ENCODE measurements at regions not wholly inside any gene's neighbourhood (a gene's known extent, or its start where the extent isn't known, plus 50 kb on each side); places are given as distances from the start of the nearest gene placed in this dataset.

DNA sequence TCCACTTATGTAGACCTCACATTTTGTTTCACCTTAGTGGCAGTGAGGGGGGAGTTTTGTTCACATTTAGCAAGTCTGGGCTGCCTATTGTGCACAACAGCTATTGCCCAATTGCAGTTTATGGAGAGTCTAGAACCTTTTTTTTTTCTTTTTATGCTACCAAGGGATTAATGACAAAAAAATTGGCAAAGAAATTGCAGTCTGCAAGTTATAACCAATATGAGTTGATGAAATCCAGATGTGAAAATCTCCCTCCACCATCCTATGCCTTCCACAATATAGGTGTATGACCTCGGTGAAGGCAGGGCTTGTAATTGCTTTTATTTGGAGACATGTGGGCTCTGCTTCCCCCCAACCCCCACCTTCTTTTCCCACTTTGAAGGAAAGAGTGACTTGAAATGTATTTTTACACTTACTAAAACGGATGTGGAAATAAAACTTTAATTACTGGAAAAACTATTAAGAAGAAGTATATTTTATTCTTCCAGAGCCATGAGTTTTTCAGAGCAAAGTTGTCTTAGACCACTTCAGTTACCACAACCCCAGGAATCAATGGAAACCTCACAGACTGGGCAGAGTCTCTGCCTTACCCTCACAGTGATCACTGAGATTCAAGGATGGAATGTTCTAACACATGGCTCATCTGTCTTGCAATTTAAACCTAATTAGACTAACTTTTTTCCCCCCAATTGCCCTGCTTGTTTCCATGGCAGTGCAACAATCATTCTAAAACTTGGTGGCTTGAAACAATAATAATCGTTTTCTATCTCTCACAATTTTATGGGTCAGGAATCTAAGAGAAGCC lies 120.8 kb upstream of the SLC5A12 start:
- DNase-seq (ENCODE audit: insufficient read length, low spot score, missing footprints), result no peak
- no peaks in the 10 kb centered on the region for H3K36me3 ChIP-seq (ENCODE audit: insufficient read depth, low read length)
- H3K9me3 ChIP-seq (ENCODE audit: low read depth, low read length), result no peaks in the 10 kb centered on the region
- H3K79me2 ChIP-seq (ENCODE audit: insufficient read depth, low read length), result no peaks in the 10 kb centered on the region
- peak overlapping the region; percentile 54 for H3K4me2 ChIP-seq (ENCODE audit: insufficient read depth, low read length)
- peak overlapping the region; percentile 66 for H3K27ac ChIP-seq (ENCODE audit: low read depth, low read length)
- TF ChIP-seq, protein P1, sequence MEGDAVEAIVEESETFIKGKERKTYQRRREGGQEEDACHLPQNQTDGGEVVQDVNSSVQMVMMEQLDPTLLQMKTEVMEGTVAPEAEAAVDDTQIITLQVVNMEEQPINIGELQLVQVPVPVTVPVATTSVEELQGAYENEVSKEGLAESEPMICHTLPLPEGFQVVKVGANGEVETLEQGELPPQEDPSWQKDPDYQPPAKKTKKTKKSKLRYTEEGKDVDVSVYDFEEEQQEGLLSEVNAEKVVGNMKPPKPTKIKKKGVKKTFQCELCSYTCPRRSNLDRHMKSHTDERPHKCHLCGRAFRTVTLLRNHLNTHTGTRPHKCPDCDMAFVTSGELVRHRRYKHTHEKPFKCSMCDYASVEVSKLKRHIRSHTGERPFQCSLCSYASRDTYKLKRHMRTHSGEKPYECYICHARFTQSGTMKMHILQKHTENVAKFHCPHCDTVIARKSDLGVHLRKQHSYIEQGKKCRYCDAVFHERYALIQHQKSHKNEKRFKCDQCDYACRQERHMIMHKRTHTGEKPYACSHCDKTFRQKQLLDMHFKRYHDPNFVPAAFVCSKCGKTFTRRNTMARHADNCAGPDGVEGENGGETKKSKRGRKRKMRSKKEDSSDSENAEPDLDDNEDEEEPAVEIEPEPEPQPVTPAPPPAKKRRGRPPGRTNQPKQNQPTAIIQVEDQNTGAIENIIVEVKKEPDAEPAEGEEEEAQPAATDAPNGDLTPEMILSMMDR (IDR thresholded peaks at IDR 0.05; ENCODE audit: extremely low read depth, low read depth, low read length), result no peak
- no peaks in the 10 kb centered on the region for H4K20me1 ChIP-seq (ENCODE audit: insufficient read depth, low read length)
- no peak overlapping the region for H3K4me3 ChIP-seq (ENCODE audit: insufficient read depth, low read length)
- H2AFZ ChIP-seq (ENCODE audit: low read length), result no peak overlapping the region
- H3K4me1 ChIP-seq (ENCODE audit: insufficient read depth, low read length), result peaks cover 32% of the 10 kb centered on the region
- H3K27me3 ChIP-seq (ENCODE audit: insufficient read depth, low read length), result no peaks in the 10 kb centered on the region

DNA sequence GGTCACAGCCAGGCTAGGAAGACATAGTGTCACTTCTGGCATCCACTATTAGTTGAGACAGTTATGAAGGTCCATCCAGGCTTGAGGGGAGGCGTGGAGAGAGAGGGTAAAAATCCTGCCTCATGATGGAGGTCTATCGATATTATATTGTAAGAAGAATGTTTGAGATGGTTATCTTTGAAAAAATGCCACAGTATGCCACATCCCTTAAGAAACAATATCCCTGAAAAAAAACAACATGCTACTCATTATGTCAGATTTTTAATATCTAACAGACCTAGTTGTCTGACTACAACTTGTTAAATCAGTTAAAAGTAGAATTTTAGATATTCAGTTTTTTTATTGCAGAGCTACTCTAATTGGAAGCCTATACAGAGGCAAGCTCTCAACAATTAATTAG lies 121.7 kb upstream of the SLC5A12 start:
- Histone ChIP-seq H3K4me2 (ENCODE audit: insufficient read depth, low read length) (no peak overlapping the region), H4K20me1 (ENCODE audit: insufficient read depth, low read length) (no peaks in the 10 kb centered on the region), H3K36me3 (ENCODE audit: insufficient read depth, low read length) (no peaks in the 10 kb centered on the region), H3K79me2 (ENCODE audit: insufficient read depth, low read length) (no peaks in the 10 kb centered on the region), H3K4me1 (ENCODE audit: insufficient read depth, low read length) (peaks cover 36% of the 10 kb centered on the region), H2AFZ (ENCODE audit: low read length) (no peak overlapping the region), H3K4me3 (ENCODE audit: insufficient read depth, low read length) (no peak overlapping the region), H3K9me3 (ENCODE audit: low read depth, low read length) (no peaks in the 10 kb centered on the region), H3K27me3 (ENCODE audit: insufficient read depth, low read length) (no peaks in the 10 kb centered on the region), H3K27ac (ENCODE audit: low read depth, low read length) (no peak overlapping the region)
- TF ChIP-seq, protein P1 (IDR thresholded peaks at IDR 0.05; ENCODE audit: extremely low read depth, low read depth, low read length), result no peak
- DNase-seq (ENCODE audit: insufficient read length, low spot score, missing footprints), result no peak

DNA sequence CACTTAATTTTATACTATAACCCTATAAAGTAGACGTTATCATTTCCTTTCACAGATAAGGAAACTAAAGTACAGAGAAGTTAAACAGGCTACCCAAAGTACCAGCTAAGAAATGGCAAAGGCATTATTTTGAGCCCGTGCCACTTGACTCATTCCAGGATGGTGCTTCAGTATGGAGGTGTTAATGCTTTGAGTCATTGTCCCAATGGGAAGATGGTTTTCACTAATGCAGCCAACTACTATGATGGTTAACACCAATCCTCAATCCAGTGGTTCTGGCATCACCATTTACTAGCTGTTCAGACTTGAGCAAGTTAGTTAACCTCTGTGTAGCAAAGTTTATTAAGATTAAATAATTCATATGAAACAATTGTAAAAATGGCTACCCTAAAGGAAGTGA lies 123.1 kb upstream of the SLC5A12 start:
- H3K27ac ChIP-seq (ENCODE audit: low read depth, low read length), result no peak overlapping the region
- no peak overlapping the region for H3K4me2 ChIP-seq (ENCODE audit: insufficient read depth, low read length)
- H3K36me3 ChIP-seq (ENCODE audit: insufficient read depth, low read length), result no peaks in the 10 kb centered on the region
- no peak overlapping the region for H3K4me3 ChIP-seq (ENCODE audit: insufficient read depth, low read length)
- TF ChIP-seq, protein P1 (IDR thresholded peaks at IDR 0.05; ENCODE audit: extremely low read depth, low read depth, low read length), result no peak
- peak overlapping the region; percentile 3 for H2AFZ ChIP-seq (ENCODE audit: low read length)
- peaks cover 36% of the 10 kb centered on the region for H3K4me1 ChIP-seq (ENCODE audit: insufficient read depth, low read length)
- H3K79me2 ChIP-seq (ENCODE audit: insufficient read depth, low read length), result no peaks in the 10 kb centered on the region
- DNase-seq (ENCODE audit: insufficient read length, low spot score, missing footprints), result no peak
- H4K20me1 ChIP-seq (ENCODE audit: insufficient read depth, low read length), result no peaks in the 10 kb centered on the region
- H3K9me3 ChIP-seq (ENCODE audit: low read depth, low read length), result no peaks in the 10 kb centered on the region
- H3K27me3 ChIP-seq (ENCODE audit: insufficient read depth, low read length), result no peaks in the 10 kb centered on the region

DNA sequence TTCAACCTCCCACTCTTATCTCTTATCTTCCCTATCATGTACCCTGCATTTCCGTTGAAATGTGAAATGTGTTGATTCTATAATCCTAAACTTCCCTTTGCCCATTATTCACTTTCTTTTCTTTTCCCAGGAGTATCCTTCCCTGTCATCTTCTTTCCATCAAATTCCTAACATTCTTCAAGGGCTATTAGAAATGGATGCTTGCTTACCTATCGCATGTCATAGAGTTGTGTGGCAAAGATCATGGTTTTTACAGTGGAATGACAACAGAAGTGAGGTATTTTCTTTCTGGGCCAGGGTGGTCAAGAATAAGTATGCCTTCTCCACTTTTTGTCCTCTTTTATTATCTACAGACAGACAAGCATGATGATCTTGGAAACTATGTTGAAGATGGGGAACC lies 124.4 kb upstream of the SLC5A12 start:
- H3K4me3 ChIP-seq (ENCODE audit: insufficient read depth, low read length), result no peak overlapping the region
- no peak overlapping the region for H3K4me2 ChIP-seq (ENCODE audit: insufficient read depth, low read length)
- DNase-seq (ENCODE audit: insufficient read length, low spot score, missing footprints), result no peak
- no peak overlapping the region for H2AFZ ChIP-seq (ENCODE audit: low read length)
- H3K27me3 ChIP-seq (ENCODE audit: insufficient read depth, low read length), result no peaks in the 10 kb centered on the region
- H3K36me3 ChIP-seq (ENCODE audit: insufficient read depth, low read length), result no peaks in the 10 kb centered on the region
- H4K20me1 ChIP-seq (ENCODE audit: insufficient read depth, low read length), result no peaks in the 10 kb centered on the region
- peaks cover 34% of the 10 kb centered on the region for H3K4me1 ChIP-seq (ENCODE audit: insufficient read depth, low read length)
- no peak overlapping the region for H3K27ac ChIP-seq (ENCODE audit: low read depth, low read length)
- H3K9me3 ChIP-seq (ENCODE audit: low read depth, low read length), result no peaks in the 10 kb centered on the region
- no peaks in the 10 kb centered on the region for H3K79me2 ChIP-seq (ENCODE audit: insufficient read depth, low read length)
- TF ChIP-seq, protein P1 (IDR thresholded peaks at IDR 0.05; ENCODE audit: extremely low read depth, low read depth, low read length), result no peak
